IMR-90 (cell line): ENCODE measurements at regions not wholly inside any gene's neighbourhood (a gene's known extent, or its start where the extent isn't known, plus 50 kb on each side); places are given as distances from the start of the nearest gene placed in this dataset.

Source experiments
- ATAC-seq: fragments of 200-7000 bp; cut with Tn5 transposase; 2 replicates; pipeline ENCODE4 v1.9.1; 2020; ENCODE audit warnings: low read depth, mild to moderate bottlenecking, moderate library complexity
- BruUV-seq: library from RNA; stranded (reverse); fragments of 400-500 nt; replicated peaks from 2 replicates; lab custom pipeline; 2021; lab: Mats Ljungman, UMichigan
- CTCF ChIA-PET: fragments of 300-600 bp; formaldehyde crosslinking; extraction: SDS; loops from one replicate; lab custom pipeline; 2021; ENCODE audit warnings: antibody characterized with exemption; lab: Yijun Ruan, JAX
- POLR2A ChIA-PET: fragments of 300-600 bp; sonication (Branson Sonifier 250); formaldehyde crosslinking; loops from one replicate; lab custom pipeline; 2022; ENCODE audit warnings: antibody characterized with exemption; ENCODE audit not compliant: unreplicated experiment; lab: Charles Lee
- DNase-seq: peaks from one replicate; pipeline ENCODE4 v3.0.0; 2013
- H2AFZ ChIP-seq: replicated peaks from 2 replicates; pipeline ENCODE3; 2013; ENCODE audit warnings: low read length, mild to moderate bottlenecking; ENCODE audit not compliant: poor library complexity
- H2AK5ac ChIP-seq: 2 replicates; pipeline ENCODE4 v1.6.1; 2013; ENCODE audit warnings: low read depth, low read length, inconsistent platforms
- H2AK9ac ChIP-seq: replicated peaks from 2 replicates; pipeline ENCODE3; 2013; ENCODE audit warnings: mild to moderate bottlenecking, low read depth, low read length, moderate library complexity; ENCODE audit not compliant: poor library complexity
- H2BK120ac ChIP-seq: 2 replicates; pipeline ENCODE4 v1.6.1; 2013; ENCODE audit warnings: low read depth, low read length, inconsistent platforms
- H2BK15ac ChIP-seq: 3 replicates; pipeline ENCODE4 v1.6.1; 2013; ENCODE audit warnings: low read depth, low read length, inconsistent platforms
- H2BK20ac ChIP-seq: 2 replicates; pipeline ENCODE4 v1.6.1; 2013; ENCODE audit warnings: low read depth, mild to moderate bottlenecking, inconsistent platforms, low read length, moderate library complexity
- H2BK5ac ChIP-seq: 2 replicates; pipeline ENCODE4 v1.6.1; 2013; ENCODE audit warnings: mild to moderate bottlenecking, low read depth, low read length, inconsistent platforms; ENCODE audit not compliant: poor library complexity, severe bottlenecking
- H3K14ac ChIP-seq: replicated peaks from 2 replicates; pipeline ENCODE4 v1.6.1; 2013; ENCODE audit warnings: low read depth, low read length, inconsistent platforms
- H3K18ac ChIP-seq: 2 replicates; pipeline ENCODE4 v1.6.1; 2013; ENCODE audit warnings: low read depth, low read length, control low read depth
- H3K23ac ChIP-seq: 2 replicates; pipeline ENCODE4 v1.6.1; 2013; ENCODE audit warnings: low read depth, low read length, inconsistent platforms
- H3K27ac ChIP-seq: 2 replicates; pipeline ENCODE4 v1.5.1; 2013; ENCODE audit warnings: mild to moderate bottlenecking, control low read depth, low read length; ENCODE audit not compliant: insufficient read depth
- H3K27me3 ChIP-seq: 2 replicates; pipeline ENCODE4 v1.6.1; 2013; ENCODE audit warnings: low read length; ENCODE audit not compliant: control insufficient read depth, insufficient read depth
- H3K36me3 ChIP-seq: 2 replicates; pipeline ENCODE4 v1.6.1; 2013; ENCODE audit warnings: low read length, mixed read lengths; ENCODE audit not compliant: control insufficient read depth, insufficient read depth
- H3K4ac ChIP-seq: 2 replicates; pipeline ENCODE4 v1.6.1; 2013; ENCODE audit warnings: low read depth, low read length, inconsistent platforms
- H3K4me1 ChIP-seq: 2 replicates; pipeline ENCODE4 v1.6.1; 2013; ENCODE audit warnings: low read length, mixed read lengths; ENCODE audit not compliant: control insufficient read depth, insufficient read depth
- H3K4me2 ChIP-seq: 2 replicates; pipeline ENCODE4 v1.6.1; 2013; ENCODE audit warnings: low read depth, mild to moderate bottlenecking, control low read depth, low read length, moderate library complexity
- H3K4me3 ChIP-seq: 2 replicates; pipeline ENCODE4 v1.5.1; 2013; ENCODE audit warnings: low read depth, mild to moderate bottlenecking, control low read depth, low read length, moderate library complexity; ENCODE audit not compliant: insufficient read depth
- H3K56ac ChIP-seq: 2 replicates; pipeline ENCODE4 v1.6.1; 2013; ENCODE audit warnings: low read length, inconsistent platforms; ENCODE audit not compliant: insufficient read depth; ENCODE audit errors: extremely low read depth
- H3K79me1 ChIP-seq, 2 experiments: 2 replicates each; pipeline ENCODE4 v1.6.1; 2013; ENCODE audit warnings: low read length in 2 of 2, inconsistent platforms in 1 of 2, low read depth in 1 of 2
- H3K9ac ChIP-seq: 2 replicates; pipeline ENCODE4 v1.6.1; 2013; ENCODE audit warnings: low read depth, low read length, control low read depth
- H3K9me1 ChIP-seq: 2 replicates; pipeline ENCODE4 v1.6.1; 2013; ENCODE audit warnings: low read length, inconsistent platforms; ENCODE audit not compliant: insufficient read depth
- H3K9me3 ChIP-seq: 2 replicates; pipeline ENCODE4 v1.6.1; 2013; ENCODE audit warnings: low read length; ENCODE audit not compliant: control insufficient read depth, insufficient read depth
- H4K20me1 ChIP-seq: 2 replicates; pipeline ENCODE4 v1.6.1; 2013; ENCODE audit warnings: low read length, inconsistent platforms; ENCODE audit not compliant: insufficient read depth
- H4K5ac ChIP-seq: 2 replicates; pipeline ENCODE4 v1.6.1; 2013; ENCODE audit warnings: mild to moderate bottlenecking, low read depth, low read length, control low read depth
- H4K8ac ChIP-seq, 2 experiments: 2 replicates each; pipeline ENCODE4 v1.6.1; 2013; ENCODE audit warnings: low read depth in 2 of 2, low read length in 2 of 2, control low read depth in 1 of 2, inconsistent platforms in 1 of 2
- H4K91ac ChIP-seq: 2 replicates; pipeline ENCODE4 v1.6.1; 2013; ENCODE audit warnings: low read depth, low read length, inconsistent platforms; ENCODE audit not compliant: insufficient read depth
- CHD1 ChIP-seq: IDR thresholded peaks from 2 replicates; pipeline ENCODE4 v1.6.1; 2012; ENCODE audit warnings: low read depth, low read length, improper control_type of control experiment
- FOS ChIP-seq: fragments of 150-350 bp; IDR thresholded peaks from 2 replicates; pipeline ENCODE4 v1.6.1; 2016; ENCODE audit warnings: low read depth, low read length
- MAFK ChIP-seq: IDR thresholded peaks from 2 replicates; pipeline ENCODE4 v1.6.1; 2012; ENCODE audit warnings: low read depth, low read length, improper control_type of control experiment
- RAD21 ChIP-seq: IDR thresholded peaks from 2 replicates; pipeline ENCODE4 v1.6.1; 2012; ENCODE audit warnings: low read length, improper control_type of control experiment
- SMC3 ChIP-seq: fragments of 150-350 bp; IDR thresholded peaks from 2 replicates; pipeline ENCODE4 v1.6.1; 2016; ENCODE audit warnings: low read depth, mild to moderate bottlenecking, antibody characterized with exemption, low read length, moderate library complexity
- WGBS, 2 experiments: methylation state at CpG; one replicate each; pipeline versions ENCODE4 v1.1.5 to v1.1.7; 2013; ENCODE audit warnings: missing lambda C conversion rate in 2 of 2; ENCODE audit not compliant: insufficient read length in 1 of 2; ENCODE audit errors: extremely low coverage in 2 of 2; 5-methylcytosine and 5-hydroxymethylcytosine counted together
- dilution Hi-C: fragments of 300-500 bp; cut with HindIII; formaldehyde crosslinking; loops from one replicate; pipeline ENCODE4 v1.14.3; 2018; ENCODE audit warnings: low sequenced_read_pairs; ENCODE audit not compliant: unreplicated experiment
- in situ Hi-C: fragments of 300-500 bp; cut with MboI; formaldehyde crosslinking; loops from 3 replicates; pipeline ENCODE4 v1.14.3; 2019; ENCODE audit warnings: low sequenced_read_pairs, inconsistent platforms, mixed read lengths
- intact Hi-C: fragments of 100-400 bp; cut with micrococcal nuclease; formaldehyde crosslinking; loops from 2 replicates; pipeline ENCODE4 v1.10.0; 2022

DNA sequence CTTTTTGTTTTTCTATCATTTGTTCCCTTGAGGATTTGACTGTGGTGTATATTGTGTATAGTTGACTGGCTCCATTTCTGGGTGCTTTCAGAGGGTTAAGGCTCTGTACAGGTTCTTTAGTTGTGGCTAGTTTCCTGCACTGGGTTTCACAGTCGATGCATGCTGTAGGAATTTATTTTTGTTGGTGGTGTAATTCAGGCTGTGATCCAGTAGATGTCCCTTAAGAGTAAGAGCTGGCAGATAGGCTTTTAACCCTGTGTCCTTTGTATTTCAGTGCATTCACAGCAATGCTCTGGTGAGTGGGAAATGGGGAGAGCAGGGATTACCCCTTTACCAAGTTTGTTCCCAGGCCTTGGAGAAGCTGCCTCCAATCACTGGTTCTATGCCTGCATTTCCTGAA lies 112.9 kb downstream of the SPATA31D1 start:
- WGBS, 2 experiments: no CpG with 5 or more reads among the region's 1 CpG
- POLR2A ChIA-PET: no interaction called here

More for the DNA sequence above, 112.9 kb downstream of the SPATA31D1 start:
- no peaks in the 10 kb centered on the region for H4K20me1 ChIP-seq
- no peak overlapping the region for H3K14ac ChIP-seq
- H3K9me1 ChIP-seq: no peaks in the 10 kb centered on the region
- no peak overlapping the region for H3K9ac ChIP-seq
- H3K23ac ChIP-seq: no peak overlapping the region
- H4K5ac ChIP-seq: no peak overlapping the region
- H3K27me3 ChIP-seq: no peaks in the 10 kb centered on the region
- H2BK15ac ChIP-seq: no peak overlapping the region
- H3K4me3 ChIP-seq: no peak overlapping the region
- no peak overlapping the region for H2AK5ac ChIP-seq
- no TSS peak for BruUV-seq
- no peak overlapping the region for H3K27ac ChIP-seq
- H3K79me1 ChIP-seq: no peaks in the 10 kb centered on the region
- CTCF ChIA-PET: no interaction called here
- H2BK5ac ChIP-seq: no peak overlapping the region
- TF ChIP-seq SMC3: 0 out of 2 replicates have a peak, but pooled peaks have one; percentile 15
- no peak for TF ChIP-seq CHD1
- TF ChIP-seq RAD21: peak; percentile 32; the same call in 1 of the 2 replicates
- TF ChIP-seq MAFK: no peak
- TF ChIP-seq FOS: no peak
- H2AK9ac ChIP-seq: no peak overlapping the region
- no peak overlapping the region for H4K8ac ChIP-seq
- no peak overlapping the region for H3K56ac ChIP-seq
- H3K36me3 ChIP-seq: no peaks in the 10 kb centered on the region
- dilution Hi-C loops: no loop called here
- in situ Hi-C loops: no loop called here
- H4K91ac ChIP-seq: no peak overlapping the region
- no peak overlapping the region for H2BK120ac ChIP-seq
- H2BK20ac ChIP-seq: no peak overlapping the region
- intact Hi-C loops: no loop called here
- no peak for DNase-seq
- H3K4ac ChIP-seq: no peak overlapping the region
- no peaks in the 10 kb centered on the region for H3K4me1 ChIP-seq
- peaks cover 7% of the 10 kb centered on the region for H3K9me3 ChIP-seq
- no peak overlapping the region for H2AFZ ChIP-seq
- no peak overlapping the region for H3K18ac ChIP-seq
- no peak for ATAC-seq
- no peak overlapping the region for H3K4me2 ChIP-seq
